ENCODE measurements at regions not wholly inside any gene's neighbourhood (a gene's known extent, or its start where the extent isn't known, plus 50 kb on each side); places are given as distances from the start of the nearest gene placed in this dataset.
A peak's percentile ranks its signal among the peaks of the same experiment; 100 is the strongest.

DNA sequence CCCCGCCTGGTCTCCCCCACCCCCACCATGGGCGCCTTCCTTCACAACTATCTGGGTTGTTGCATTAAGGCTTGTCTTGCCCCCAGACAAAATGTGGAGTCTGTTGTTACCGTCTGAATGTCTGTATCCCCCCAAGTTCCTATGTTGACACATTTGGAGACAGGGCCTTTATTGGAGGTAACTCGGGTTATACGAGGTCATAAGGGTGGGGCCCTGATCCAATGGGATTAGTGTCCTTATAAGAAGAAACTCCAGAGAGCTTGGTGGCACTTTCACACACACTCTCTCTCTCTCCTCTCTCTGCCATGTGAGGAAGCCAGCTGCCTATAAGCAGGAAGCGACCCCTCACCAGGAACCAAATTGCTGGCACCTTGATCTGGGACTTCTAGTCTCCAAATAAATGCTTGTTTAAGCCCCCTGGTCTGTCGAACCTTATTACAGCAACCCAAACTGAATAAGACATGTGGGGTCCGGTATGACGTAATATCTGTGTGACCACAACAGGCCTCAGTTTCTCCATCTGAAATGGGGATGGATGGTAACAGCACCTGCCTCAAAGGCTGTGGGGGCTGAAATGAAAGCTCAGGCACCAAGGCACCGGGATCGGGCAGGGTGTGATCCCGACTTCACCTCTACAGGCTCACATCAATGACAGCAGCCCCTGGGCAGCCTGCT lies 222.3 kb downstream of the CTTN start (continued):
- TF ChIP-seq, protein P1, sequence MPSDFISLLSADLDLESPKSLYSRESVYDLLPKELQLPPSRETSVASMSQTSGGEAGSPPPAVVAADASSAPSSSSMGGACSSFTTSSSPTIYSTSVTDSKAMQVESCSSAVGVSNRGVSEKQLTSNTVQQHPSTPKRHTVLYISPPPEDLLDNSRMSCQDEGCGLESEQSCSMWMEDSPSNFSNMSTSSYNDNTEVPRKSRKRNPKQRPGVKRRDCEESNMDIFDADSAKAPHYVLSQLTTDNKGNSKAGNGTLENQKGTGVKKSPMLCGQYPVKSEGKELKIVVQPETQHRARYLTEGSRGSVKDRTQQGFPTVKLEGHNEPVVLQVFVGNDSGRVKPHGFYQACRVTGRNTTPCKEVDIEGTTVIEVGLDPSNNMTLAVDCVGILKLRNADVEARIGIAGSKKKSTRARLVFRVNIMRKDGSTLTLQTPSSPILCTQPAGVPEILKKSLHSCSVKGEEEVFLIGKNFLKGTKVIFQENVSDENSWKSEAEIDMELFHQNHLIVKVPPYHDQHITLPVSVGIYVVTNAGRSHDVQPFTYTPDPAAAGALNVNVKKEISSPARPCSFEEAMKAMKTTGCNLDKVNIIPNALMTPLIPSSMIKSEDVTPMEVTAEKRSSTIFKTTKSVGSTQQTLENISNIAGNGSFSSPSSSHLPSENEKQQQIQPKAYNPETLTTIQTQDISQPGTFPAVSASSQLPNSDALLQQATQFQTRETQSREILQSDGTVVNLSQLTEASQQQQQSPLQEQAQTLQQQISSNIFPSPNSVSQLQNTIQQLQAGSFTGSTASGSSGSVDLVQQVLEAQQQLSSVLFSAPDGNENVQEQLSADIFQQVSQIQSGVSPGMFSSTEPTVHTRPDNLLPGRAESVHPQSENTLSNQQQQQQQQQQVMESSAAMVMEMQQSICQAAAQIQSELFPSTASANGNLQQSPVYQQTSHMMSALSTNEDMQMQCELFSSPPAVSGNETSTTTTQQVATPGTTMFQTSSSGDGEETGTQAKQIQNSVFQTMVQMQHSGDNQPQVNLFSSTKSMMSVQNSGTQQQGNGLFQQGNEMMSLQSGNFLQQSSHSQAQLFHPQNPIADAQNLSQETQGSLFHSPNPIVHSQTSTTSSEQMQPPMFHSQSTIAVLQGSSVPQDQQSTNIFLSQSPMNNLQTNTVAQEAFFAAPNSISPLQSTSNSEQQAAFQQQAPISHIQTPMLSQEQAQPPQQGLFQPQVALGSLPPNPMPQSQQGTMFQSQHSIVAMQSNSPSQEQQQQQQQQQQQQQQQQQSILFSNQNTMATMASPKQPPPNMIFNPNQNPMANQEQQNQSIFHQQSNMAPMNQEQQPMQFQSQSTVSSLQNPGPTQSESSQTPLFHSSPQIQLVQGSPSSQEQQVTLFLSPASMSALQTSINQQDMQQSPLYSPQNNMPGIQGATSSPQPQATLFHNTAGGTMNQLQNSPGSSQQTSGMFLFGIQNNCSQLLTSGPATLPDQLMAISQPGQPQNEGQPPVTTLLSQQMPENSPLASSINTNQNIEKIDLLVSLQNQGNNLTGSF (CRISPR knock-in tag; IDR thresholded peaks at IDR 0.05), result no peak
- TF ChIP-seq CEBPB (IDR thresholded peaks at IDR 0.05; ENCODE audit: borderline replicate concordance, low read depth, low read length), result peak; percentile 73
- TF ChIP-seq LCORL (IDR thresholded peaks at IDR 0.05), result no peak
- TF ChIP-seq LCORL (CRISPR knock-in tag; IDR thresholded peaks at IDR 0.05), result no peak
- no peak for TF ChIP-seq ZNF552 (CRISPR knock-in tag; IDR thresholded peaks at IDR 0.05; ENCODE audit: borderline replicate concordance)
- no peak for TF ChIP-seq ZNF367 (CRISPR knock-in tag; IDR thresholded peaks at IDR 0.05; ENCODE audit: borderline replicate concordance)
- no peak for TF ChIP-seq ZKSCAN1 (IDR thresholded peaks at IDR 0.05; ENCODE audit: low read length)

DNA sequence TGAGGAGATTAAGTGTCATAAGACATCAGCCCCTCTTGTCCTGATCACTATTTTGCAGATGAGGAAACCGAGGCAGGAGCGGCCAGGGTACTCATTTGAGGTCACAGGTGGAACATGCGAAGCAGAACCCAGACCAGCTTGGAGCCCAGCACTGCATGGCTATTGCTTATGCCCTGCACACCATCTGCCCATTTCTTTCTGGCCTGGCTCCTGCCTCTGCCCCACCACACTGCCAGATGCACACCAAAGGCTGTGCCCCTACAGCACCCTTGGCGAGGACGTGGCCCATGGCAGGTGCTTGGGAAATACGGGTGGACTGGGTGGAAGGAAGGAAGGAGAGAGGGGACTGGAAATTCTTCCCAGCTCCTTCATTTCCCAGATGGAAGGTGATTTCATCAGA lies 222.9 kb downstream of the CTTN start:
- no TSS peak for BruUV-seq (replicated peaks)
- ATAC-seq (no peak), DNase-seq (ENCODE audit: low spot score) (no peak), FAIRE-seq (no peak)
- H4K20me1 ChIP-seq (ENCODE audit: insufficient read depth, low read length), result peaks cover 4% of the 10 kb centered on the region; the same call in 1 of the 2 replicates
- CTCF ChIA-PET (ENCODE audit: low intra/inter-chr PET ratio, low total read pairs), result no interaction called here
- H3K36me3 ChIP-seq (replicated peaks in 1 of 2; ENCODE audit: control insufficient read depth in 1 of 2, insufficient read depth in 2 of 2, low read length in 2 of 2), result no peaks in the 10 kb centered on the region
- no peak overlapping the region for H3K4me3 ChIP-seq (replicated peaks in 1 of 3; ENCODE audit: insufficient read depth in 1 of 3, low read depth in 2 of 3, low read length in 3 of 3)
- in situ Hi-C loops (cut with HindIII; ENCODE audit: extremely low pct_ligation_motif_present, low pct_unique_long_range_greater_than_20kb) (no loop called here), intact Hi-C loops (cut with micrococcal nuclease; ENCODE audit: unreplicated experiment) (no loop called here)
- POLR2A ChIA-PET, result no interaction called here
- H3K4me2 ChIP-seq (ENCODE audit: low read depth, low read length), result no peak overlapping the region
- 99% methylated on average over 6 of the region's 6 CpGs for WGBS (ENCODE audit: low lambda C conversion rate)
- peaks cover 24% of the 10 kb centered on the region for H3K4me1 ChIP-seq (ENCODE audit: insufficient read depth, low read length)
- no peak overlapping the region for H2AFZ ChIP-seq (ENCODE audit: low read length)
- H3K9me3 ChIP-seq (ENCODE audit: low read length), result no peaks in the 10 kb centered on the region; the same call in 1 of the 2 replicates
- H3K79me2 ChIP-seq (ENCODE audit: insufficient read depth, low read length), result no peaks in the 10 kb centered on the region
- TF ChIP-seq REPIN1 (CRISPR knock-in tag; IDR thresholded peaks at IDR 0.05; ENCODE audit: borderline replicate concordance, low read depth) (no peak), ATRX (CRISPR knock-in tag; IDR thresholded peaks at IDR 0.05; ENCODE audit: borderline replicate concordance) (no peak), JUN (CRISPR knock-in tag; IDR thresholded peaks at IDR 0.05) (no peak), TFAP4 (IDR thresholded peaks at IDR 0.05; ENCODE audit: borderline replicate concordance, low read depth) (no peak)
- no peaks in the 10 kb centered on the region for H3K27me3 ChIP-seq (ENCODE audit: control insufficient read depth in 1 of 2, insufficient read depth in 2 of 2, low read length in 2 of 2)
- no peak overlapping the region for H3K27ac ChIP-seq (ENCODE audit: extremely low read length, insufficient read depth, low read length)
- H3K9ac ChIP-seq (ENCODE audit: insufficient read depth, low read depth, low read length), result no peak overlapping the region
